ENCODE measurements at regions not wholly inside any gene's neighbourhood (a gene's known extent, or its start where the extent isn't known, plus 50 kb on each side); places are given as distances from the start of the nearest gene placed in this dataset.

DNA sequence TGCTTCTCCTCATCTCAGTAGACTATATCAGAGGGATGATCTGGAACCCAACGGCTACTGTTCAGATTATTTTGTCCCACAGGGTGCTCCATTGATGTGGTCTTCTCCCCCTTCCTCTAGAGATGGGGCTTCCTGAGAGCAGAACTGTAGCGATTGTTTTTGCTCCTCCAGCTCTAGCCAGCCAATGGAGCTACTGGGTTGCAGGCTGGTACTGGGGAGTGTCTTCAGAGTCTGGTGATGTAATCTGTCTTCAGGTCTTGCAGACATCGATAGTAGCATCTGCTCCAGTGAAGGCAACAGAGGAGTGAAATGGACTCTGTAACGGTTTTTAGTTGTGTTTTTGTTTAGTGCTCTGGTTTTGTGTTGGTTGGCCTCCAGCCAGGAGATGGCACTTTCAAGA, 621.9 kb downstream of the RNF144A start:
- no peak overlapping the region for H3K27ac ChIP-seq
- TF ChIP-seq EZH2phosphoT487 (IDR thresholded peaks at IDR 0.05) (no peak), EZH2 (IDR thresholded peaks at IDR 0.05) (no peak)
- TF ChIP-seq, protein P1, sequence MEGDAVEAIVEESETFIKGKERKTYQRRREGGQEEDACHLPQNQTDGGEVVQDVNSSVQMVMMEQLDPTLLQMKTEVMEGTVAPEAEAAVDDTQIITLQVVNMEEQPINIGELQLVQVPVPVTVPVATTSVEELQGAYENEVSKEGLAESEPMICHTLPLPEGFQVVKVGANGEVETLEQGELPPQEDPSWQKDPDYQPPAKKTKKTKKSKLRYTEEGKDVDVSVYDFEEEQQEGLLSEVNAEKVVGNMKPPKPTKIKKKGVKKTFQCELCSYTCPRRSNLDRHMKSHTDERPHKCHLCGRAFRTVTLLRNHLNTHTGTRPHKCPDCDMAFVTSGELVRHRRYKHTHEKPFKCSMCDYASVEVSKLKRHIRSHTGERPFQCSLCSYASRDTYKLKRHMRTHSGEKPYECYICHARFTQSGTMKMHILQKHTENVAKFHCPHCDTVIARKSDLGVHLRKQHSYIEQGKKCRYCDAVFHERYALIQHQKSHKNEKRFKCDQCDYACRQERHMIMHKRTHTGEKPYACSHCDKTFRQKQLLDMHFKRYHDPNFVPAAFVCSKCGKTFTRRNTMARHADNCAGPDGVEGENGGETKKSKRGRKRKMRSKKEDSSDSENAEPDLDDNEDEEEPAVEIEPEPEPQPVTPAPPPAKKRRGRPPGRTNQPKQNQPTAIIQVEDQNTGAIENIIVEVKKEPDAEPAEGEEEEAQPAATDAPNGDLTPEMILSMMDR (IDR thresholded peaks at IDR 0.05): no peak

GRCh38 chr2:7539760-7540159, 622.5 kb downstream of the RNF144A start:
- H2AFZ ChIP-seq (replicated peaks): peak overlapping the region; percentile 5
- no peaks in the 10 kb centered on the region for H3K79me2 ChIP-seq (ENCODE audit: low read depth)
- H3K4me3 Mint-ChIP-seq: no peak overlapping the region
- DNase-seq (ENCODE audit: low spot score): no peak
- H3K4me1 Mint-ChIP-seq: peaks cover 3% of the 10 kb centered on the region
- peaks cover 2% of the 10 kb centered on the region for H3K27me3 Mint-ChIP-seq (ENCODE audit: insufficient read depth, low read depth)
- no peak overlapping the region for H3K4me3 ChIP-seq
- H3K27ac ChIP-seq: no peak overlapping the region
- no peaks in the 10 kb centered on the region for H3K27me3 ChIP-seq
- no peak overlapping the region for H3K9ac ChIP-seq
- no peak overlapping the region for H3K4me2 ChIP-seq
- peak overlapping the region; percentile 88 for H3K27ac Mint-ChIP-seq
- TF ChIP-seq, protein P1 (IDR thresholded peaks at IDR 0.05): no peak
- TF ChIP-seq EZH2phosphoT487 (IDR thresholded peaks at IDR 0.05) (no peak), EZH2 (IDR thresholded peaks at IDR 0.05) (no peak)
- H3F3A ChIP-seq (ENCODE audit: low read depth): no peaks in the 10 kb centered on the region
- H3K36me3 ChIP-seq: no peaks in the 10 kb centered on the region
- H3K36me3 Mint-ChIP-seq: no peaks in the 10 kb centered on the region
- peaks cover 5% of the 10 kb centered on the region for H3K9me3 Mint-ChIP-seq
- H3K4me1 ChIP-seq: no peaks in the 10 kb centered on the region
- no peaks in the 10 kb centered on the region for H3K9me3 ChIP-seq (ENCODE audit: low read depth)
- no peaks in the 10 kb centered on the region for H4K20me1 ChIP-seq (ENCODE audit: low read depth)

More for the DNA sequence above, 621.9 kb downstream of the RNF144A start:
- H3K27me3 Mint-ChIP-seq (ENCODE audit: insufficient read depth, low read depth): peaks cover 2% of the 10 kb centered on the region
- Histone ChIP-seq H3K79me2 (ENCODE audit: low read depth) (no peaks in the 10 kb centered on the region), H3K9ac (no peak overlapping the region), H3K36me3 (no peaks in the 10 kb centered on the region), H3K4me1 (no peaks in the 10 kb centered on the region), H3F3A (ENCODE audit: low read depth) (no peaks in the 10 kb centered on the region), H3K9me3 (ENCODE audit: low read depth) (no peaks in the 10 kb centered on the region), H3K4me3 (no peak overlapping the region), H3K27me3 (no peaks in the 10 kb centered on the region), H3K4me2 (no peak overlapping the region), H4K20me1 (ENCODE audit: low read depth) (no peaks in the 10 kb centered on the region), H2AFZ (replicated peaks) (no peak overlapping the region)
- DNase-seq (ENCODE audit: low spot score): no peak
- H3K36me3 Mint-ChIP-seq: no peaks in the 10 kb centered on the region
- H3K4me3 Mint-ChIP-seq: no peak overlapping the region
- H3K27ac Mint-ChIP-seq: no peak overlapping the region
- H3K9me3 Mint-ChIP-seq: peaks cover 9% of the 10 kb centered on the region
- H3K4me1 Mint-ChIP-seq: peaks cover 3% of the 10 kb centered on the region

DNA sequence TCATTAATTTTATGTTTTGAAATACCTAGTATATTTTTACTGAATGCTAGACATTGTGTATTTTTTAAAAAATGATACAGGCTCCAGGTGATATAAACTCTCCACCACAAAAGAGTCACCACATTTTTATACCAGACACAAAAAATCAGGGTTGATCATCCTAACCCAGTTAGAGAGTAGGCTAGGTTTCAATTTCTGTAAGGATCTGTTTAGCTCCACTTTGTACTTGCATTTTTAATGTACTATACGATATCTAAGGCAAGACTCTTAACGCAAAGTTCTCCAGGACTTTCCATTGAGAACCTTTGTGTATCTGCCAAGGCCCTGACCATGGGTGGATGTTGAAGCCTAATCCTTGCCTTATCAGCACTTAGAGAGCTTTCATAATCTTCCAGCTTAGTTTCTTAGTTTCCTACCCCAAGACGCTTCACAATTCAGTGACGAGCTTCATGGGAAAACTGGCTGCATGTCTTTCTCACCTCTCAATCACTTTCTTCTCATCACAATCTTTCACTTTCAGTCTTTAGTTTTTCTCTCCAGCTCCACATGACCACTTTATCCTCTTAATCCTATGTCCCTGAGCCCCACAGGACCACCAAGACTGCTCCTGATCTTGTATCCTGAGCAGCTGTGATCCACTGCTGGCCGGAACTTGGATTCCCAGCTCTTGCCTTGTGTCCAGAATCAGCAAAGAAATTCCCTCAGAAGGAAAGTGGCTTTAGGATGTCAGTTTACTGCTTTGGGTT, 635.8 kb downstream of the RNF144A start:
- H3K4me1 Mint-ChIP-seq: peaks cover 7% of the 10 kb centered on the region
- H3K9me3 Mint-ChIP-seq: no peaks in the 10 kb centered on the region
- H3K27me3 Mint-ChIP-seq (ENCODE audit: insufficient read depth, low read depth): no peaks in the 10 kb centered on the region
- Histone ChIP-seq H3K9ac (no peak overlapping the region), H3K27me3 (no peaks in the 10 kb centered on the region), H3K4me1 (peaks cover 8% of the 10 kb centered on the region), H3K9me3 (ENCODE audit: low read depth) (no peaks in the 10 kb centered on the region), H3K4me3 (no peak overlapping the region), H3F3A (ENCODE audit: low read depth) (peaks cover 10% of the 10 kb centered on the region), H3K4me2 (peak overlapping the region; percentile 13), H4K20me1 (ENCODE audit: low read depth) (no peaks in the 10 kb centered on the region), H2AFZ (replicated peaks) (peak overlapping the region; percentile 40), H3K27ac (no peak overlapping the region), H3K79me2 (ENCODE audit: low read depth) (no peaks in the 10 kb centered on the region), H3K36me3 (no peaks in the 10 kb centered on the region)
- no peaks in the 10 kb centered on the region for H3K36me3 Mint-ChIP-seq
- H3K4me3 Mint-ChIP-seq: no peak overlapping the region
- peak overlapping the region; percentile 46 for H3K27ac Mint-ChIP-seq
- TF ChIP-seq EZH2 (IDR thresholded peaks at IDR 0.05) (no peak), EZH2phosphoT487 (IDR thresholded peaks at IDR 0.05) (no peak)
- TF ChIP-seq, protein P1 (IDR thresholded peaks at IDR 0.05): no peak
- DNase-seq (ENCODE audit: low spot score): peak; percentile 34
